HT-29 (cell line): ENCODE measurements at regions not wholly inside any gene's neighbourhood (a gene's known extent, or its start where the extent isn't known, plus 50 kb on each side); places are given as distances from the start of the nearest gene placed in this dataset.
A peak's percentile ranks its signal among the peaks of the same experiment; 100 is the strongest.
"Not testable (repeated sequence)": the region's sequence is repeated elsewhere in the genome, so short reads cannot be mapped to it uniquely, and the experiment has no call there.

ENCODE experiments used
- DNase-seq: peaks from one replicate; pipeline ENCODE4 v3.0.0-alpha.2; 2015; ENCODE audit warnings: low spot score

- DNase-seq, result no peak
Observed at GRCh38 chr7:97373736-97374135, 256.2 kb downstream of the SDHAF3 start.

GRCh38 chr7:97377713-97378112, 260.2 kb downstream of the SDHAF3 start:
- no peak for DNase-seq

GRCh38 chr7:97381815-97382554, 264.5 kb downstream of the SDHAF3 start:
- DNase-seq, result no peak

GRCh38 chr7:97390052-97390451, 272.6 kb downstream of the SDHAF3 start:
- no peak for DNase-seq

- no peak for DNase-seq
Observed at GRCh38 chr7:97390915-97391593, 273.6 kb downstream of the SDHAF3 start.

- no peak for DNase-seq
Observed at GRCh38 chr7:97401398-97401797, 283.9 kb downstream of the SDHAF3 start.

- no peak for DNase-seq
Observed at GRCh38 chr7:97405835-97406234, 288.3 kb downstream of the SDHAF3 start.

GRCh38 chr7:97407106-97407505, 289.6 kb downstream of the SDHAF3 start:
- DNase-seq, result no peak

GRCh38 chr7:97409346-97409745, 291.8 kb downstream of the SDHAF3 start:
- no peak for DNase-seq

GRCh38 chr7:97418312-97418711, 300.8 kb downstream of the SDHAF3 start:
- DNase-seq, result peak; percentile 27

- DNase-seq, result no peak
Observed at GRCh38 chr7:97419898-97420297, 302.4 kb downstream of the SDHAF3 start.

- no peak for DNase-seq
Observed at GRCh38 chr7:97421307-97421930, 303.9 kb downstream of the SDHAF3 start.

- DNase-seq, result no peak
Observed at GRCh38 chr7:97422046-97422445, 304.5 kb downstream of the SDHAF3 start.

GRCh38 chr7:97430006-97430405, 301.9 kb upstream of the TAC1 start:
- no peak for DNase-seq

- no peak for DNase-seq
Observed at GRCh38 chr7:97439637-97440214, 292.2 kb upstream of the TAC1 start.

- DNase-seq, result no peak
Observed at GRCh38 chr7:97446361-97446760, 285.5 kb upstream of the TAC1 start.

GRCh38 chr7:97449448-97449847, 282.4 kb upstream of the TAC1 start:
- not testable (repeated sequence) for DNase-seq

GRCh38 chr7:97450516-97450915, 281.4 kb upstream of the TAC1 start:
- DNase-seq, result no peak

- no peak for DNase-seq
Observed at GRCh38 chr7:97454636-97455035, 277.2 kb upstream of the TAC1 start.

- no peak for DNase-seq
Observed at GRCh38 chr7:97457054-97457453, 274.8 kb upstream of the TAC1 start.

GRCh38 chr7:97460433-97460832, 271.5 kb upstream of the TAC1 start:
- DNase-seq, result no peak

GRCh38 chr7:97461596-97461995, 270.3 kb upstream of the TAC1 start:
- DNase-seq, result no peak

- DNase-seq, result no peak
Observed at GRCh38 chr7:97466071-97466470, 265.8 kb upstream of the TAC1 start.
